Activated CD8-positive, alpha-beta T cell treated with anti-CD3 and anti-CD28 coated beads for 36 hours (primary cell): ENCODE measurements at regions not wholly inside any gene's neighbourhood (a gene's known extent, or its start where the extent isn't known, plus 50 kb on each side); places are given as distances from the start of the nearest gene placed in this dataset.

Experiments
- ATAC-seq: fragments of 200-7000 bp; cut with Tn5 transposase; one replicate; pipeline ENCODE4 v1.10.0; 2021; ENCODE audit warnings: mild to moderate bottlenecking, moderate library complexity
- CTCF ChIA-PET: fragments of 350-600 bp; sonication (Branson Sonifier 250); formaldehyde crosslinking; loops from one replicate; lab custom pipeline; 2021; ENCODE audit warnings: antibody characterized with exemption; lab: Charles Lee
- POLR2A ChIA-PET: fragments of 350-600 bp; sonication (Branson Sonifier 250); formaldehyde crosslinking; loops from one replicate; lab custom pipeline; 2021; ENCODE audit warnings: antibody characterized with exemption; lab: Charles Lee
- DNase-seq: peaks from one replicate; pipeline ENCODE4 v3.0.0-alpha.2; 2020
- H3K27ac Mint-ChIP-seq: one replicate; pipeline ENCODE4 v1.8.0; 2021; ENCODE audit warnings: mild to moderate bottlenecking, mixed read lengths
- H3K27me3 Mint-ChIP-seq: one replicate; pipeline ENCODE4 v1.8.0; 2021; ENCODE audit warnings: mixed read lengths
- H3K36me3 Mint-ChIP-seq: one replicate; pipeline ENCODE4 v1.8.0; 2021; ENCODE audit warnings: low read depth, mixed read lengths
- H3K4me1 Mint-ChIP-seq: one replicate; pipeline ENCODE4 v1.8.0; 2021; ENCODE audit warnings: low read depth, mixed read lengths
- H3K4me3 Mint-ChIP-seq: one replicate; pipeline ENCODE4 v1.8.0; 2021; ENCODE audit warnings: mild to moderate bottlenecking, moderate library complexity, mixed read lengths
- H3K9me3 Mint-ChIP-seq: one replicate; pipeline ENCODE4 v1.8.0; 2021; ENCODE audit warnings: mixed read lengths
- intact Hi-C: fragments of 100-400 bp; cut with micrococcal nuclease; formaldehyde crosslinking; loops from one replicate; pipeline ENCODE4 v1.10.0; 2022
- TF ChIP-seq, protein P1 (sequence below): fragments of 200-600 bp; IDR thresholded peaks from one replicate; pipeline ENCODE4 v1.8.0; 2022; ENCODE audit warnings: antibody characterized with exemption, mild to moderate bottlenecking

DNA sequence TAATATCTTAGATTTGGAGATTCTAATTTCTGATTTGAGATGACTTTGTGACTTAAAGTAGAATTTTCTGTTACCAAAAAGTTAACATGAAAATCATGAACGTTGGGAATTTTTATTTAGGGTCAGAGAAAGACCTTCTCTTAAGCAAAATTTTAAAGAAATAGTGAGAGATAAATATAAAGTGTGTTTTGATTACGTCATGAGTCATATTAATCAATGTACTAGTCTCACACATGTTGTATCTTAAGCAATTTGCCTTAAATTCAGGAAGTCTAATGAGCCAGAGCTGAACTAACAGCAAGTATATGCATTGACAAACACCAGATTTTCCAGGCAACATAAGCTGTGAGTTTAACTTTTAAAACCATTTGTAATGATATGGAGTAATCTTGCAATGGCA, 765.5 kb upstream of the SORCS1 start:
- no peak overlapping the region for H3K4me3 Mint-ChIP-seq
- H3K36me3 Mint-ChIP-seq, result no peaks in the 10 kb centered on the region
- peaks cover 7% of the 10 kb centered on the region for H3K9me3 Mint-ChIP-seq
- CTCF ChIA-PET, result no interaction called here
- POLR2A ChIA-PET, result no interaction called here
- no peaks in the 10 kb centered on the region for H3K27me3 Mint-ChIP-seq
- no peak for ATAC-seq
- H3K4me1 Mint-ChIP-seq, result no peaks in the 10 kb centered on the region
- H3K27ac Mint-ChIP-seq, result no peak overlapping the region
- TF ChIP-seq, protein P1, sequence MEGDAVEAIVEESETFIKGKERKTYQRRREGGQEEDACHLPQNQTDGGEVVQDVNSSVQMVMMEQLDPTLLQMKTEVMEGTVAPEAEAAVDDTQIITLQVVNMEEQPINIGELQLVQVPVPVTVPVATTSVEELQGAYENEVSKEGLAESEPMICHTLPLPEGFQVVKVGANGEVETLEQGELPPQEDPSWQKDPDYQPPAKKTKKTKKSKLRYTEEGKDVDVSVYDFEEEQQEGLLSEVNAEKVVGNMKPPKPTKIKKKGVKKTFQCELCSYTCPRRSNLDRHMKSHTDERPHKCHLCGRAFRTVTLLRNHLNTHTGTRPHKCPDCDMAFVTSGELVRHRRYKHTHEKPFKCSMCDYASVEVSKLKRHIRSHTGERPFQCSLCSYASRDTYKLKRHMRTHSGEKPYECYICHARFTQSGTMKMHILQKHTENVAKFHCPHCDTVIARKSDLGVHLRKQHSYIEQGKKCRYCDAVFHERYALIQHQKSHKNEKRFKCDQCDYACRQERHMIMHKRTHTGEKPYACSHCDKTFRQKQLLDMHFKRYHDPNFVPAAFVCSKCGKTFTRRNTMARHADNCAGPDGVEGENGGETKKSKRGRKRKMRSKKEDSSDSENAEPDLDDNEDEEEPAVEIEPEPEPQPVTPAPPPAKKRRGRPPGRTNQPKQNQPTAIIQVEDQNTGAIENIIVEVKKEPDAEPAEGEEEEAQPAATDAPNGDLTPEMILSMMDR, result no peak
- intact Hi-C loops, result no loop called here
- DNase-seq, result no peak

DNA sequence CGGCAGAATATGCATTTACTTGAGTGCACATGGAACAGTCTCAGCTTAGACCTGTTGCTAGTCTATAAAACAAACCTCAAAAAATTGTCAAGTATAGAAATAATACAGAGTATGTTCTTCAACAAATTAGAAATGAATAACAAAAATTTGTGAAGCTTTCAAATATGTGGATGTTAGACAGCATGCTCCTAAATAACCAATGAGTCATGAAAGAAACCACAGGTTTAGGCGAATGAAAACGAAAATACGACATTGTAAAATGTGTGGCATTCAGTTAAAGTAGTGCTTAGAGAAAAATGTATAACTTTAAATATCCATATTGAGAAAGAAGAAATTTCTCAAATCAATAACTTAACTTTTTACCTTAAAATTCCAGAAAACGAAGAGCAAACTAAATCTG, 760.0 kb upstream of the SORCS1 start:
- intact Hi-C loops, result no loop called here
- ATAC-seq, result no peak
- ChIA-PET POLR2A (no interaction called here), CTCF (no interaction called here)
- Mint-ChIP-seq H3K27me3 (no peaks in the 10 kb centered on the region), H3K4me3 (no peak overlapping the region), H3K9me3 (peaks cover 12% of the 10 kb centered on the region), H3K27ac (no peak overlapping the region), H3K36me3 (no peaks in the 10 kb centered on the region), H3K4me1 (no peaks in the 10 kb centered on the region)
- DNase-seq, result no peak
- TF ChIP-seq, protein P1, result no peak

DNA sequence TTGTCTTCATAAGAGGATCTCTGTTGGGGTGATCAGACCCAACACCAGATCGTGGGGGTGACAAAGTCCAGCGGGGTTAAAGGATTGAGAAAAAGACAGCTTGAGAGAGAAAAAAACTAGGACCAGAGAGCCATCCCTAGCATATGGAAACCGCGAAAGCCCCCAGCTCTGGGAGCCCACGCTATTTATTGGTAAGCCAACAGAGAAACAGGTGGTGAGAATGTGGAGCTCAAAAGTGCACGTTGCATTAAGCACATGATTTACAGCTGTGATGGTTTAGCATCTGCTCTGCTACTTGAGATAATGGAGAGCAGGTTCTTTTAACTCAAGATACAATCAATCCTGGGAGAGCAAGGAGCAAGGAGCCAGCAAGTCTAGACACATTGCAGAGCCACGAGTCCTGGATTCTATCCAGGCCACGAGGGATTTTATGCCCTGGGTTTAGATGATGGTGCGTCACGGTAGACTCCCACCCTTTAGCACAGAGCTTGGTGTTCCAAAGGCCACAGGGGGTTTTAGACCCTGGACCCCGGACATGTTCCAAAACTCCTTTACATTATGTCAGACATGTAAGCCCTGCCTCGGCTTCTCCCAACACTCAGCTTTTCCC, 755.2 kb upstream of the SORCS1 start:
- ChIA-PET CTCF (no interaction called here), POLR2A (no interaction called here)
- ATAC-seq (no peak), DNase-seq (no peak)
- Mint-ChIP-seq H3K4me1 (no peaks in the 10 kb centered on the region), H3K9me3 (peaks cover 13% of the 10 kb centered on the region), H3K4me3 (no peak overlapping the region), H3K27ac (no peak overlapping the region), H3K27me3 (peaks cover 10% of the 10 kb centered on the region), H3K36me3 (no peaks in the 10 kb centered on the region)
- intact Hi-C loops, result no loop called here
- TF ChIP-seq, protein P1, result no peak

DNA sequence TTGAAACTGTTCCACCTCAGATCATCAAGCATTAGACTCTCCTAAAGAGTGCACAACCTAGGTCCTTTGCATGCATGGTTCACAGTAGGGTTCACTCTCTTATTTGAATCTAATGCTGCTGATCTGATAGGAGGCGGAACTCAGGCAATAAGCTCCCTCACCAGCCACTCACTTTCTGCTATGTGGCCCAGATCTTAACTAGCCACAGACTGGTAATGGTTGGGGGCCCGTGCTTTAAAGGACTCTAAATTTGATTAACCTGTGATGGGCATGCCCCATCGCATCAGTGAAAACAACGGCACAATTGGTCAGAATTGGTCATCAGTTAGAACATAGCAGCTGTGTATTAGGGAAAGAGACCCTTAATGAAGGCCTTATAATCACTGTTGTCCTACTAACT, 753.7 kb upstream of the SORCS1 start:
- POLR2A ChIA-PET, result no interaction called here

DNA sequence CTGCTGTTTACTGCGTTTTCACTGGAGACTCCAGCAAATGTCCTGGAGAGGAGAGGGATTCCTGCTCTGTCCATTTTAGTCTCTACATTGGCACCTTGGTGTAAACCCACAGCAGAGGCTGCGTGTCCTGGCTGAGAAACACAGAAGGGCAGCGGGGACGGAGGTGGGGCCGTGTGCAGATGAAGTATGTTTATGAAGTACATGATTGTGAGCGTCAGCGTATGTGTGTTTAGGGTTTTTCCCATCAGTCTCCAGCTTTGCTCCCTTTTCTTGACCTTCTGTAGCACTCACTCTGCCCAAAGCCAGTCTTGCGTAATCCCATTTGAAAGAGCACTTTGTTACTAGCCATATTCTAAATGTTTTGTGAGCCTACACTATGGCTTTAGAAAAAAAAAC, 750.7 kb upstream of the SORCS1 start:
- Mint-ChIP-seq H3K27me3 (peaks cover 10% of the 10 kb centered on the region), H3K9me3 (peaks cover 5% of the 10 kb centered on the region), H3K4me3 (no peak overlapping the region), H3K4me1 (no peaks in the 10 kb centered on the region), H3K27ac (no peak overlapping the region), H3K36me3 (no peaks in the 10 kb centered on the region)
- ATAC-seq (no peak), DNase-seq (no peak)
- ChIA-PET POLR2A (no interaction called here), CTCF (no interaction called here)
- TF ChIP-seq, protein P1, result no peak
- intact Hi-C loops, result no loop called here

More for the DNA sequence above, 753.7 kb upstream of the SORCS1 start:
- CTCF ChIA-PET, result no interaction called here
- Mint-ChIP-seq H3K36me3 (no peaks in the 10 kb centered on the region), H3K9me3 (peaks cover 13% of the 10 kb centered on the region), H3K27me3 (peaks cover 10% of the 10 kb centered on the region), H3K4me1 (no peaks in the 10 kb centered on the region), H3K27ac (no peak overlapping the region), H3K4me3 (no peak overlapping the region)
- TF ChIP-seq, protein P1, result no peak
- DNase-seq (no peak), ATAC-seq (no peak)
- intact Hi-C loops, result no loop called here
